Activated T-cell treated with anti-CD3 and anti-CD28 coated beads, Interleukin-2, amount 50 U/mL, for 24 hours (primary cell): ENCODE measurements at regions not wholly inside any gene's neighbourhood (a gene's known extent, or its start where the extent isn't known, plus 50 kb on each side); places are given as distances from the start of the nearest gene placed in this dataset.
"Not testable (repeated sequence)": the region's sequence is repeated elsewhere in the genome, so short reads cannot be mapped to it uniquely, and the experiment has no call there.

Experiments used
- DNase-seq: peaks from one replicate; pipeline ENCODE4 v3.0.0-alpha.2; 2020
- H3K27ac Mint-ChIP-seq: 2 replicates; pipeline ENCODE4 v1.8.0; 2020; ENCODE audit warnings: mild to moderate bottlenecking, mixed read lengths
- H3K27me3 Mint-ChIP-seq: 2 replicates; pipeline ENCODE4 v1.8.0; 2020; ENCODE audit warnings: mixed read lengths
- H3K36me3 Mint-ChIP-seq: 2 replicates; pipeline ENCODE4 v1.8.0; 2020; ENCODE audit warnings: low read depth, mixed read lengths
- H3K4me1 Mint-ChIP-seq: 2 replicates; pipeline ENCODE4 v1.8.0; 2020; ENCODE audit warnings: low read depth, mixed read lengths
- H3K4me3 Mint-ChIP-seq: 2 replicates; pipeline ENCODE4 v1.8.0; 2020; ENCODE audit warnings: mild to moderate bottlenecking, moderate library complexity, mixed read lengths
- H3K9me3 Mint-ChIP-seq: 2 replicates; pipeline ENCODE4 v1.8.0; 2020; ENCODE audit warnings: mixed read lengths

GRCh38 chr21:35831230-35831629, 229.1 kb downstream of the SETD4 start:
- no peak overlapping the region for H3K4me3 Mint-ChIP-seq
- H3K9me3 Mint-ChIP-seq: no peaks in the 10 kb centered on the region
- H3K27ac Mint-ChIP-seq: no peak overlapping the region
- peaks cover 4% of the 10 kb centered on the region for H3K4me1 Mint-ChIP-seq
- no peak for DNase-seq
- peaks cover 31% of the 10 kb centered on the region for H3K27me3 Mint-ChIP-seq
- no peaks in the 10 kb centered on the region for H3K36me3 Mint-ChIP-seq

- DNase-seq: no peak
- Mint-ChIP-seq H3K27ac (no peak overlapping the region), H3K36me3 (no peaks in the 10 kb centered on the region), H3K9me3 (no peaks in the 10 kb centered on the region), H3K4me3 (no peak overlapping the region), H3K4me1 (peaks cover 4% of the 10 kb centered on the region), H3K27me3 (peaks cover 33% of the 10 kb centered on the region)
These were observed 231.3 kb downstream of the SETD4 start for GRCh38 chr21:35829067-35829466.

GRCh38 chr21:35828161-35828560, 232.2 kb downstream of the SETD4 start:
- H3K9me3 Mint-ChIP-seq: no peaks in the 10 kb centered on the region
- H3K36me3 Mint-ChIP-seq: no peaks in the 10 kb centered on the region
- H3K4me1 Mint-ChIP-seq: peaks cover 4% of the 10 kb centered on the region
- H3K27me3 Mint-ChIP-seq: peaks cover 40% of the 10 kb centered on the region
- no peak overlapping the region for H3K27ac Mint-ChIP-seq
- DNase-seq: no peak
- H3K4me3 Mint-ChIP-seq: no peak overlapping the region

- DNase-seq: no peak
- Mint-ChIP-seq H3K9me3 (no peaks in the 10 kb centered on the region), H3K36me3 (no peaks in the 10 kb centered on the region), H3K4me3 (no peak overlapping the region), H3K27ac (no peak overlapping the region), H3K27me3 (peaks cover 40% of the 10 kb centered on the region), H3K4me1 (peaks cover 4% of the 10 kb centered on the region)
These were observed 233.3 kb downstream of the SETD4 start for GRCh38 chr21:35827004-35827403.

GRCh38 chr21:35825370-35826353, 234.7 kb downstream of the SETD4 start:
- Mint-ChIP-seq H3K4me3 (no peak overlapping the region), H3K36me3 (no peaks in the 10 kb centered on the region), H3K9me3 (no peaks in the 10 kb centered on the region), H3K27ac (no peak overlapping the region), H3K4me1 (peaks cover 4% of the 10 kb centered on the region), H3K27me3 (peaks cover 29% of the 10 kb centered on the region)
- no peak for DNase-seq

GRCh38 chr21:35824136-35824535, 236.2 kb downstream of the SETD4 start:
- DNase-seq: no peak
- H3K27me3 Mint-ChIP-seq: peaks cover 20% of the 10 kb centered on the region
- H3K27ac Mint-ChIP-seq: no peak overlapping the region
- H3K4me1 Mint-ChIP-seq: peaks cover 3% of the 10 kb centered on the region
- no peak overlapping the region for H3K4me3 Mint-ChIP-seq
- H3K9me3 Mint-ChIP-seq: no peaks in the 10 kb centered on the region
- H3K36me3 Mint-ChIP-seq: no peaks in the 10 kb centered on the region

- H3K27ac Mint-ChIP-seq: no peak overlapping the region
- H3K9me3 Mint-ChIP-seq: no peaks in the 10 kb centered on the region
- no peak for DNase-seq
- H3K4me3 Mint-ChIP-seq: no peak overlapping the region
- no peaks in the 10 kb centered on the region for H3K36me3 Mint-ChIP-seq
- H3K4me1 Mint-ChIP-seq: no peaks in the 10 kb centered on the region
- peaks cover 15% of the 10 kb centered on the region for H3K27me3 Mint-ChIP-seq
These were observed 241.2 kb downstream of the SETD4 start for GRCh38 chr21:35819134-35819533.

GRCh38 chr21:35818597-35818996, 241.7 kb downstream of the SETD4 start:
- H3K36me3 Mint-ChIP-seq: no peaks in the 10 kb centered on the region
- no peak overlapping the region for H3K4me3 Mint-ChIP-seq
- H3K4me1 Mint-ChIP-seq: no peaks in the 10 kb centered on the region
- peaks cover 10% of the 10 kb centered on the region for H3K27me3 Mint-ChIP-seq
- no peak overlapping the region for H3K27ac Mint-ChIP-seq
- no peaks in the 10 kb centered on the region for H3K9me3 Mint-ChIP-seq
- no peak for DNase-seq

- Mint-ChIP-seq H3K4me3 (no peak overlapping the region), H3K4me1 (no peaks in the 10 kb centered on the region), H3K27me3 (peaks cover 10% of the 10 kb centered on the region), H3K27ac (no peak overlapping the region), H3K36me3 (no peaks in the 10 kb centered on the region), H3K9me3 (no peaks in the 10 kb centered on the region)
- DNase-seq: no peak
These were observed 245.3 kb downstream of the SETD4 start for GRCh38 chr21:35814858-35815619.

GRCh38 chr21:35812679-35813078, 247.6 kb downstream of the SETD4 start:
- Mint-ChIP-seq H3K27ac (no peak overlapping the region), H3K27me3 (peaks cover 7% of the 10 kb centered on the region), H3K36me3 (no peaks in the 10 kb centered on the region)

GRCh38 chr21:35811191-35811806, 249.0 kb downstream of the SETD4 start:
- DNase-seq: no peak
- Mint-ChIP-seq H3K36me3 (no peaks in the 10 kb centered on the region), H3K9me3 (no peaks in the 10 kb centered on the region), H3K27me3 (peaks cover 4% of the 10 kb centered on the region), H3K27ac (no peak overlapping the region), H3K4me3 (no peak overlapping the region), H3K4me1 (no peaks in the 10 kb centered on the region)

More at GRCh38 chr21:35812679-35813078, 247.6 kb downstream of the SETD4 start:
- no peak for DNase-seq
- Mint-ChIP-seq H3K4me1 (no peaks in the 10 kb centered on the region), H3K9me3 (no peaks in the 10 kb centered on the region), H3K4me3 (no peak overlapping the region)

- no peak for DNase-seq
- H3K27me3 Mint-ChIP-seq: peaks cover 4% of the 10 kb centered on the region
- no peaks in the 10 kb centered on the region for H3K9me3 Mint-ChIP-seq
- no peaks in the 10 kb centered on the region for H3K36me3 Mint-ChIP-seq
- H3K4me3 Mint-ChIP-seq: no peak overlapping the region
- no peak overlapping the region for H3K27ac Mint-ChIP-seq
- H3K4me1 Mint-ChIP-seq: no peaks in the 10 kb centered on the region
These were observed 249.8 kb downstream of the SETD4 start for GRCh38 chr21:35810431-35810970.

- no peak for DNase-seq
- Mint-ChIP-seq H3K36me3 (no peaks in the 10 kb centered on the region), H3K27me3 (peaks cover 23% of the 10 kb centered on the region)
These were observed 258.9 kb downstream of the SETD4 start for GRCh38 chr21:35801391-35801790.

GRCh38 chr21:35800796-35801385, 259.4 kb downstream of the SETD4 start:
- not testable (repeated sequence) for H3K4me3 Mint-ChIP-seq, DNase-seq, H3K9me3 Mint-ChIP-seq, H3K36me3 Mint-ChIP-seq, H3K27ac Mint-ChIP-seq, H3K4me1 Mint-ChIP-seq
- peaks cover 28% of the 10 kb centered on the region for H3K27me3 Mint-ChIP-seq

More at GRCh38 chr21:35801391-35801790, 258.9 kb downstream of the SETD4 start:
- H3K4me3 Mint-ChIP-seq: no peak overlapping the region
- H3K27ac Mint-ChIP-seq: no peak overlapping the region
- H3K4me1 Mint-ChIP-seq: no peaks in the 10 kb centered on the region
- H3K9me3 Mint-ChIP-seq: no peaks in the 10 kb centered on the region
